Spleen (tissue), 7 donors: ENCODE measurements at regions not wholly inside any gene's neighbourhood (a gene's known extent, or its start where the extent isn't known, plus 50 kb on each side); places are given as distances from the start of the nearest gene placed in this dataset.

Experiments used
- POLR2AphosphoS5 ChIP-seq, 3 donors: sonication (generic); formaldehyde crosslinking; IDR thresholded peaks; one replicate each; pipeline ENCODE4 v1.5.1; 2017; ENCODE audit warnings: antibody characterized with exemption in 3 of 3
- TF ChIP-seq, protein P1 (sequence below), 11 experiments: fragments of 200-600 bp in 7 of 11; fragments of 450-650 bp in 4 of 11; sonication (generic) in 4 of 11; IDR thresholded peaks in 8 of 11; conservative IDR thresholded peaks in 3 of 11; 1 replicate in 7 of 11; 2 replicates in 4 of 11; pipeline versions ENCODE4 v1.4.0 to v1.8.0; 2016 to 2021; ENCODE audit warnings: antibody characterized with exemption in 11 of 11, inconsistent platforms in 4 of 11, mild to moderate bottlenecking in 1 of 11
- donor health status: DM: no; HTN: no; CAD: no; lungs with moderate emphysema.
- donor health status: DM: no; HTN: no; CAD: no.
- donor health status: DM: no; HTN: no; CAD: no.

DNA sequence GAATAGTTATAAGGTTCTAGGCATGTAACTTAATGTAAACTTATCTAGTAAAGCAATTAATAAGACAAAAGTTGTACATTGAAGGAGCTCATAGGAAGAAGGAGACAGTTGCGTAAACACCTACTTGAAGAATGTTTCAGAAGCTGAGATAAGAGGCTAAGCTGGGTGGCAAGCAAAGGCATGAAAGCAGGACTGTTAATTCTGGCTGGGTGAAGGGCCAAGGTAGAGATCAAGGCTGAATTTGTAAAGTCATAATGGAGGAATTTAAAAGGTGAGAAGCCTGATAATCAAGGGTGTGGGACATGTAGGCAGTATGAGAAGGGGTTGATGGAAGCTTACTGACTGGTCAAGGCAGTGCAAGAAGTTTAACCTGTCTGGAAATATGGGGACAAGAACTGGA, 80.4 kb upstream of the TGFBR2 start:
- TF ChIP-seq POLR2AphosphoS5 (IDR thresholded peaks at IDR 0.05) = no peak
- TF ChIP-seq, protein P1, sequence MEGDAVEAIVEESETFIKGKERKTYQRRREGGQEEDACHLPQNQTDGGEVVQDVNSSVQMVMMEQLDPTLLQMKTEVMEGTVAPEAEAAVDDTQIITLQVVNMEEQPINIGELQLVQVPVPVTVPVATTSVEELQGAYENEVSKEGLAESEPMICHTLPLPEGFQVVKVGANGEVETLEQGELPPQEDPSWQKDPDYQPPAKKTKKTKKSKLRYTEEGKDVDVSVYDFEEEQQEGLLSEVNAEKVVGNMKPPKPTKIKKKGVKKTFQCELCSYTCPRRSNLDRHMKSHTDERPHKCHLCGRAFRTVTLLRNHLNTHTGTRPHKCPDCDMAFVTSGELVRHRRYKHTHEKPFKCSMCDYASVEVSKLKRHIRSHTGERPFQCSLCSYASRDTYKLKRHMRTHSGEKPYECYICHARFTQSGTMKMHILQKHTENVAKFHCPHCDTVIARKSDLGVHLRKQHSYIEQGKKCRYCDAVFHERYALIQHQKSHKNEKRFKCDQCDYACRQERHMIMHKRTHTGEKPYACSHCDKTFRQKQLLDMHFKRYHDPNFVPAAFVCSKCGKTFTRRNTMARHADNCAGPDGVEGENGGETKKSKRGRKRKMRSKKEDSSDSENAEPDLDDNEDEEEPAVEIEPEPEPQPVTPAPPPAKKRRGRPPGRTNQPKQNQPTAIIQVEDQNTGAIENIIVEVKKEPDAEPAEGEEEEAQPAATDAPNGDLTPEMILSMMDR (IDR thresholded peaks at IDR 0.05 in 8 of 11, conservative IDR thresholded peaks at IDR 0.05 in 3 of 11) = no peak
